ENCODE measurements at regions not wholly inside any gene's neighbourhood (a gene's known extent, or its start where the extent isn't known, plus 50 kb on each side); places are given as distances from the start of the nearest gene placed in this dataset.
A peak's percentile ranks its signal among the peaks of the same experiment; 100 is the strongest.

GRCh38 chr2:15869396-15869795 is 71.0 kb upstream of the MYCN start:
- DNase-seq = no peak

DNA sequence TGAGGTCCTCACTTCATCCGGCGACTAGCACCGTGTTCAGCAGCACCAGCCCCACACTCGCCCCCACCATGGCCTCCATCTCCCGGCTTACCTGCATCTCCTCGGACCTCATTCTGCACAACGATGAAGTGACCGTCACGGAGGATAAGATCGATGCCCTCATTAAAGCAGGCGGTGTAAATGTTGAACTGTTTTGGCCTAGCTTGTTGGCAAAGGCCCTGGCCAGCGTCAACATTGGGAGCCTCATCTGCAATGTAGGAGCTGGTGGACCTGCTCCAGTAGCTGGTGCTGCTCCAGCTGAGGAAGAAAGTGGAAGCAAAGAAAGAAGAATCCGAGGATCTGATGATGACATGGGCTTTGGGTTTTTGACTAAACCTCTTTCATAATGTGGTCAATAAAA is 70.5 kb upstream of the MYCN start:
- no peak for DNase-seq

DNA sequence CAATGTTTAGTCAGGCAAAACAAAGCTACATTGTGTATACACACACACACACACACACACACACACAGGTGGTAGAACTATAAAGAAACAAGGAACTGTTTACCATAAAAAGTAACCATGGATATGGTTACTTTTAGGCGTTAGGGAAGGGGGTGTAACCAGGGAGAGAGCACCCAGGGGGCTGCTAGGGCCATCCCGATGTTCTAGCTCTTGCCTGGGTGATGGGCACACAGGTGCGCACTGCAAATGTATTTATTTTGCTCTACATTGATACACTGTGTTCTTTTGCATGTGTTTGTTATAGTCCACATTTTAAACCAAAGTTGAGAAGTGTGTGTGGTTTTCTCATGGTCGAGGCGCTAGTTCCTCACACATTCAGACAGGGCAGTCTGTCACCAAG is 69.8 kb upstream of the MYCN start:
- DNase-seq = no peak

DNA sequence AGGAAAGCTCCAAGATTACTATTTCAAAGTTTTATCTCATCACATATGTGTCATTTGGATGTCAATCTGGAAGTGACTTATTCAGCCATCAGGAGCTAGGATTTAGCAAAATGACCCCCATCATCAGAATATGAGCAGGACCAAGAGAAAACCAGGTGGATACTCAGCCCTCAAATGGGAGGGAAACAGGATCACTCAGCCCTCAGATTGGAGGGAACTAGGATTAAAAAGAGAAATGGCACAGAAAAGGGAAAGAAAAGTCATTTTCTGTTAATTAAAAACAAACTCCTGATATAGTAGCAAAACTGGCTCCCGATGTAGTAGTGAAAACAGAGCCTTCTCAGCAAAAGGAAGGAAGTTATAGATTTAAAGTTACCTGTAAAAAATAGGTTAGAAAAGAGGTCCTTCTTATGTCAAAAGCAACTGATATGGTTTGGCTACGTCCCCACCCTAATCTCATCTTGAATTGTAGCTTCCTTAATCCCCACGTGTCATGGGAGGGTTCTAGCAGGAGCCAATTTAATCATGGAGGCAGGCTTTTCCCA is 69.0 kb upstream of the MYCN start:
- DNase-seq = no peak

- no peak for DNase-seq
Observed at GRCh38 chr2:15872854-15873253, 67.5 kb upstream of the MYCN start.

GRCh38 chr2:15874321-15874720 is 66.0 kb upstream of the MYCN start:
- DNase-seq = no peak

- no peak for DNase-seq
Observed at GRCh38 chr2:15874854-15875804, 65.2 kb upstream of the MYCN start.

DNA sequence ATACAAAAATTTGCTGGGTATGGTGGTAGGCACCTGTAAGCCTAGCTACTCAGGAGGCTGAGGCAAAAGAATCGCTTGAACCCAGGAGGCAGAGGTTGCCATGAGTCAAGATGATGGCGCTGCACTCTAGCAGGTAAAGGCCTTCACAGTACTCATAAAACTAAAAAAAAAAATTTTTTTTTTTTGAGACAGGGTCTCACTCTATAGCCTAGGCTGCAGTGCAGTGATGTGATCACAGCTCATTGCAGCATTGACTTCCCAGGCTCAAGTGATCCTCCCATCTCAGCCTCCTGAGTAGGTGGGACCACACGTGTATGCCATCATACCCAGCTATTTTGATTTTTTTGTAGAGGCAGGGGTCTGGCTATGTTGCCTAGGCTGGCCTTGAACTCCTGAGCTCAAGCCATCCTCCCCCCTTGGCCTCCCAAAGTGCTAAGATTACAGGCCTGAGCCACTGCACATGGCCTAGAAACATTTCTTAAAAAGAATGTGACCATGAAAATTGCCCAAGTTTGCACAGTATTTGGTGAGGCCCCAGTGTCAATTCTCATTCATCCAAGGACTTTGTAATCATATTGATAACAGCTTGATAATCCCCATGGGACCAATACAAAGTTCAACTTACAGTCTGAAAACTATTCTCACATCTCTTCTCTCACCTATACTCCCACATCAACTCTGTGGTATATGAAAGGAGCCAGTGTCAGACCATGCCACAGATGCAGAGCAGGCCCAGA is 64.2 kb upstream of the MYCN start:
- DNase-seq = no peak

GRCh38 chr2:15880226-15881119 is 59.9 kb upstream of the MYCN start:
- no peak for DNase-seq

- no peak for DNase-seq
Observed at GRCh38 chr2:15881120-15881433, 59.3 kb upstream of the MYCN start.

DNA sequence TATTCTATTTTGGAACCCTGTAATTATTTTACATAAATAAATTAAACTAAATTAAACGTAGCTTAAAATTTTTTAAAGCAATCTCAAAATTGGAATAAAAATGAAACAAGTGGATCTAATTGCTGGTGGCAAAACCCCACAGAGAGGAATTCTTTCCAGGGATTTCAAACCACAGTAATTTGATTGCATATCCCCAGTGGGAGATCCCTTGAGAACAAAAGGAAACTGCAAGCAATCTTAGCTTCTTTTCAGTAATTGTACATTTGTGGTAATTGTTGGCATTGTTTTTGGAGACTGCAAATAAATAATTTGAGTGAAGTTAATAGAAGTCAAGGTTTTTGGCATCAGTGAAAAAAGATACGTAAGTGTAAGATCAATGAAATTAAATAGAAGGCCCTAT is 58.7 kb upstream of the MYCN start:
- no peak for DNase-seq

- DNase-seq = no peak
Observed at GRCh38 chr2:15882761-15883497, 57.4 kb upstream of the MYCN start.

- no peak for DNase-seq
Observed at GRCh38 chr2:15883684-15884083, 56.7 kb upstream of the MYCN start.

GRCh38 chr2:15884790-15885189 is 55.6 kb upstream of the MYCN start:
- DNase-seq = no peak

- no peak for DNase-seq
Observed at GRCh38 chr2:15886231-15886630, 54.1 kb upstream of the MYCN start.

DNA sequence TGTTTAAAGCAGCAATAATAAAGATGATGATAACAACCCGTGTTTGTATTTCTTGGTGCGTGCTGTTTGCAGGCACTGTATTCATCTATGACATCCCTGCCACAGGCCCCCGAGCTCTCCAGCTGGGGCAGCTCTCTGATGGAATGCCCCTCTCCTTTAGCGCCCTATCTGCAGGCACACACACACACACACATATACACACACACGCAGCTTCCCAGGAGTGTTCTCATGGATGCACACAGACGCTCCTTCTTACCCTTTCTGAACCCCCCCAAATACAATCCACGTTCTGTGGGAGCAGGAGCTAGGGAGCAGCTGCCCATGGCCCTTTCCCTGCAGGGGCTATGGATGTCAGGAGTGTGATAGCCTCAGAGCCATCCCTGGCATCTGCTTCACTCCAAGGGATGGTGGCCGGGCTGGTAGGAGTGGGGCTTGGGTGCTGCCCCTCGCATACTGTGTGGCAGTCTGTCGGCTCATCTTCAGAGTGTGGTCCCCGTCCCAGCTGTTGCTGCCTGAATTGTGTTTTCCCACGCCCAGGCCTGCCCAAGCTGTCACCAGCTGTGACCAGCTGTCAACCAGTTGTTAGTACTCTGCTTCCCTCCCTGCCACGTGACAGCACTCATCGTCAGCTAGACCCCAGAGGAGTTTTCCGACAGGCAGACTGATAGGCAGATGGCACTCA is 50.8 kb upstream of the MYCN start:
- peak; percentile 98 for DNase-seq

DNA sequence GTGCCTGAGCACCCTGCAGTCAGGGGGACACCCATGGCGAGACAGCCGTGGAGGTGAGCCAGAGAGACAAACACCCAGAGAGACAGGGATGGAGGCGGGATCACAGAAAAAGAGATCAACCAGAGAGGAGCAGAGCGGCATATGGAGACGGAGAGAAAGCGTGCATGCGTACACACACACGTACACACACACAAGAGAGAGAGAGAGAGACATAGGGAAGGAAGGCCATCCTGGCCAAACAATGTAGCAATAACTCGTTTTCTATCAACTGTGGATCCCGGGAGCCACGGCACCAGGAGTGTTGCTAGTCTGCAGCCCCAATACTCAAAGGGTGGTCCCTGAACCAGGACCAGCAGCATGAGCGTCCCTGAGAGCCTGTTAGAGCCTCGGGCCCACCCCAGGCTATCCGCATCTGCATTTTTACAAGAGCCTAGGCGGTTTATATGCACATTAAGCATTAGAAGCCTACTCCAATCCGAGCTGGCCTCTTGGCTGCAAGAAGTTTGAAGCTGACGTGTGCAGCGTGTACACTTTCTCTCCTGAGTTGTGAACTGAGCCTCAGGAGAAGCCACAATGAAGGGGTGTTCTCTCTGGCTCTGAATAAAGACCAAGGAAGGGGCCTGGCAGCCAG is 50.1 kb upstream of the MYCN start:
- no peak for DNase-seq
